Cardiac septum (tissue), 1 donor: ENCODE measurements at regions not wholly inside any gene's neighbourhood (a gene's known extent, or its start where the extent isn't known, plus 50 kb on each side); places are given as distances from the start of the nearest gene placed in this dataset.

Experiments
- DNase-seq: peaks from one replicate; pipeline ENCODE4 v3.0.0-alpha.2; 2020; ENCODE audit warnings: low spot score
- intact Hi-C: fragments of 100-400 bp; cut with DNase I; formaldehyde crosslinking; loops from one replicate; pipeline ENCODE4 v1.14.0; 2022
- donor health status: DM: no; HTN: no; CAD: no.

- intact Hi-C loops: no loop called here
- no peak for DNase-seq
Observed at GRCh38 chr2:142222715-142223114, 91.9 kb upstream of the LRP1B start.

- intact Hi-C loops: no loop called here
- no peak for DNase-seq
Observed at GRCh38 chr2:142220901-142221300, 90.1 kb upstream of the LRP1B start.

DNA sequence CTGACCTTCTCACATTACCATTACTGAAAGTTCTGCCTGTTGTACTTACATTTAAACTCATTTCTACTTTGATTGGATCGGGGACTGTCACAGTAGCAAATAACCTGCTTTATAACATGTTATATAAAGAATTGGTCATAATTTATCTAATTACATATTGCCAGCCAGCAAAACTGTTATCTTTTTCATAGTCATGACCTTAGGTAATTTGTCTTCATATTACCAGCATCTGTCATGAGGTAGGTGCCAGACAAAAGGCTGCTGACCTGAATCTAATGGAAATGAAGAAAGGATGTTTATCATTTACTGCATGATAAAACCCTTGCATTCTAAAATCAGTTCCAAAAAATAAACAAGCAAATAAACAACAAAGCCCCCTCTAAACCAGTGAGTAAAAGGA lies 89.4 kb upstream of the LRP1B start:
- intact Hi-C loops: no loop called here
- no peak for DNase-seq

DNA sequence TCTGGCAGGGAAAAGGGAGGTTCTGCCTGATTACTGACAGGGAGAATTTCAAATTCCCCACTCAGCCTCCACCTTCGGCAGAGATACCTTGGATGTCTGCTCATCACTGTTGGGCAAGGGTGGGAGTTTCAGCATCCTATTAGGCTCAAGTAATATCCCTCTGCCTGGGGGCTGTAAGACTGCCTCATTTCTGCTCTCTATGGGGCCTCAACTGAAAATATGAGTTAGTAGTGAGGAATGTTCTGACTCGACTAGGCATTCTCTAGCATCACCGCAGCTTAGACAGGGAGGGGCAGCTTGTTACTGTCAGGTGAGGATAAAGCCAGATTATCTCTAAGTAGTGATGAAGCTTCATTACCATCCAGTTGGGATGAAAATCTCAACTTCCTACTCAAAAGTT lies 87.7 kb upstream of the LRP1B start:
- DNase-seq: no peak
- intact Hi-C loops: no loop called here

- DNase-seq: no peak
- intact Hi-C loops: no loop called here
Observed at GRCh38 chr2:142217804-142218203, 87.0 kb upstream of the LRP1B start.

GRCh38 chr2:142200062-142200461 lies 69.2 kb upstream of the LRP1B start:
- intact Hi-C loops: no loop called here
- DNase-seq: no peak

GRCh38 chr2:142199073-142199472 lies 68.3 kb upstream of the LRP1B start:
- intact Hi-C loops: no loop called here
- no peak for DNase-seq

DNA sequence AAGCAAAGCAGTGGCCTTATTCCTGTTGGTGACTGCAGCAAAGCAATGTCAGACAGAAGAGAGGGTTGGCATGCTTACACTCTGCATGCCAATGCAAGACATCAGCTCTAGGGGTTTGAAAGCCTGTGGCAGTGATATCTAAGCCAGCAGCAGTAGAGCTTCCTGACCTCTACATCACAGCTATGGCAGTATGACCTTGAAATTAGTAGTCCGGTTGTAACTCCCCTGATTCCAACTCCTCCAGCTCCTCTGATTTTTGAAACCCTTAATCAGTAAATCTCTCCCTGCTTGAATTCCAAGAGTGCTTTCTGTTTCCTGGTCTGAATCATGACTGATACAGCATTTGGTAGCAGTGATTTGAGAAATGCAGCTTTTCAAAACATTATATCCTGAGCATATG lies 60.0 kb upstream of the LRP1B start:
- intact Hi-C loops: no loop called here
- DNase-seq: no peak

DNA sequence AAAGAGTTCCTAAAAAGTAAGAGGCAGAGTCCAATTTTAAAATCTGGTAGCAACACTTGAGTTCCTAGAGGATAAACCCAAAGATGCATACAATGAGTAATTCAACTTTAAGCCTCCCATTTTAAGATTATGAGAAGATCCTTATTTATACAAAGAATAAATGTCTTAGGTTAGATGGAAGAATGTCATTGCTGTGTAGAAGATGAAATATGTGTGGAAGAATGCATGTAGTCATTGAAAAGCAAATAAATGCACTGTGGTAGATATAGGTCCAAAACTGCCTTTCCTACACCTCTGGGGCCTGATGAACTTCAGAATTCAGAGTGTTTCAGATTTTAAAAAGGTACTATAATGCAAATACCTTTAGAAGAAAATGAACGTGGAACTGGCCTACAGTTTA lies 58.7 kb upstream of the LRP1B start:
- intact Hi-C loops: no loop called here
- no peak for DNase-seq

DNA sequence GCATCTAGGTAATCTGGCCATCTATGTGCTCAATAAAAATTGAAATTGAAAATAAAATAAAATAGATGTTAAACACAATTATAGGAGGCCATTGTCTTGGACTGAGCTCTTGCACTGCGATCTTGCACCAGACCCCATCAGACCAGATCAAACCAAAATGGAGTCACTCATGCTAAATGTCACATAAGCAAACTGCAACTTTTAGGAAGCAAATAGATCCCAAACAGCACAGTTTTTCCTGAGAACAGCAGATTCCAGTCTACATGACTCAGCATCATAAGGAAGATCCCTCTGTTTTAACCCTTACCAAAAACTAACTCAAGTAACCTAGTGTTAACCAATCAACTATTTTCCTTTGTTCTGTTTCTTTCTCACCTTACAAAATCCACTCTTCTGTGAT lies 57.7 kb upstream of the LRP1B start:
- DNase-seq: no peak
- intact Hi-C loops: no loop called here

- DNase-seq: peak; percentile 62
- intact Hi-C loops: no loop called here
Observed at GRCh38 chr2:142180820-142181533, 50.2 kb upstream of the LRP1B start.
